ENCODE measurements at regions not wholly inside any gene's neighbourhood (a gene's known extent, or its start where the extent isn't known, plus 50 kb on each side); places are given as distances from the start of the nearest gene placed in this dataset.
A peak's percentile ranks its signal among the peaks of the same experiment; 100 is the strongest.

DNA sequence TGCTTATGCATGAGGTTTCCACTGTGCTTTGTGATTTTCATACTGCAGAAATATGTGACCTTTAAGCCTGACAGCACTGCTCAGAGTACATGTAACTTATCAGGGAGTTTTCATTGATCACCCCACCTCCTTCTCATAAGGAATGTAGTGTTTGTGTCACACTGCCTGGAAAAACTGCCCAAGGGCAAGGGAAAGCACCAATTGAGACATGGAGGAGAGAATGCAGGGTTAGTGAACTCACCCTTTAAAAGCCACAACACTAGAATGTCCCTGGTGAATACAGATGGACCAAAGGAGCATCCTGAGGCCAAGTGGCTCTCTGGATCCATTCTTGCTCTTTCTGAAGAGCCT is 147.2 kb upstream of the SPATS2L start:
- Histone ChIP-seq H2AFZ (peak overlapping the region; percentile 80; the same call in 1 of the 2 replicates), H3F3A (replicated peaks; ENCODE audit: low read depth) (0 out of 2 replicates have a peak, but pooled peaks cover 9% of the 10 kb centered on the region), H3K27me3 (ENCODE audit: insufficient read depth) (no peaks in the 10 kb centered on the region), H3K4me1 (ENCODE audit: insufficient read depth) (peaks cover 18% of the 10 kb centered on the region), H3K4me2 (0 out of 2 replicates have a peak overlapping the region, but pooled peaks have one; percentile 23), H4K20me1 (replicated peaks; ENCODE audit: insufficient read depth) (no peaks in the 10 kb centered on the region), H3K27ac (ENCODE audit: low read depth) (no peak overlapping the region), H3K36me3 (ENCODE audit: insufficient read depth) (no peaks in the 10 kb centered on the region; the same call in 1 of the 2 replicates), H3K79me2 (replicated peaks; ENCODE audit: insufficient read depth) (no peaks in the 10 kb centered on the region), H3K4me3 (no peak overlapping the region), H3K9me2 (ENCODE audit: insufficient read depth) (peaks cover 13% of the 10 kb centered on the region)
- H3K27ac Mint-ChIP-seq: no peak overlapping the region
- H3K4me3 Mint-ChIP-seq: no peak overlapping the region
- H3K9me3 Mint-ChIP-seq: peaks cover 37% of the 10 kb centered on the region
- ATAC-seq (peak; percentile 31), DNase-seq (ENCODE audit: low spot score) (no peak)
- H3K36me3 Mint-ChIP-seq (ENCODE audit: low read depth): peaks cover 38% of the 10 kb centered on the region
- H3K4me1 Mint-ChIP-seq: peaks cover 22% of the 10 kb centered on the region
- peaks cover 2% of the 10 kb centered on the region for H3K27me3 Mint-ChIP-seq (ENCODE audit: insufficient read depth, low read depth, poor library complexity)
- TF ChIP-seq, protein P1, sequence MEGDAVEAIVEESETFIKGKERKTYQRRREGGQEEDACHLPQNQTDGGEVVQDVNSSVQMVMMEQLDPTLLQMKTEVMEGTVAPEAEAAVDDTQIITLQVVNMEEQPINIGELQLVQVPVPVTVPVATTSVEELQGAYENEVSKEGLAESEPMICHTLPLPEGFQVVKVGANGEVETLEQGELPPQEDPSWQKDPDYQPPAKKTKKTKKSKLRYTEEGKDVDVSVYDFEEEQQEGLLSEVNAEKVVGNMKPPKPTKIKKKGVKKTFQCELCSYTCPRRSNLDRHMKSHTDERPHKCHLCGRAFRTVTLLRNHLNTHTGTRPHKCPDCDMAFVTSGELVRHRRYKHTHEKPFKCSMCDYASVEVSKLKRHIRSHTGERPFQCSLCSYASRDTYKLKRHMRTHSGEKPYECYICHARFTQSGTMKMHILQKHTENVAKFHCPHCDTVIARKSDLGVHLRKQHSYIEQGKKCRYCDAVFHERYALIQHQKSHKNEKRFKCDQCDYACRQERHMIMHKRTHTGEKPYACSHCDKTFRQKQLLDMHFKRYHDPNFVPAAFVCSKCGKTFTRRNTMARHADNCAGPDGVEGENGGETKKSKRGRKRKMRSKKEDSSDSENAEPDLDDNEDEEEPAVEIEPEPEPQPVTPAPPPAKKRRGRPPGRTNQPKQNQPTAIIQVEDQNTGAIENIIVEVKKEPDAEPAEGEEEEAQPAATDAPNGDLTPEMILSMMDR (conservative IDR thresholded peaks at IDR 0.05; ENCODE audit: low read depth in 2 of 2): no peak
- TF ChIP-seq EZH2phosphoT487 (IDR thresholded peaks at IDR 0.05; ENCODE audit: unreplicated experiment) (no peak), STAT1 (IDR thresholded peaks at IDR 0.05; ENCODE audit: unreplicated experiment) (no peak), POLR2AphosphoS5 (IDR thresholded peaks at IDR 0.05; ENCODE audit: low read depth) (no peak), EZH2 (IDR thresholded peaks at IDR 0.05; ENCODE audit: low read depth, unreplicated experiment) (no peak), ZNF114 (CRISPR knock-in tag; IDR thresholded peaks at IDR 0.05) (no peak), CREB1 (CRISPR knock-in tag; IDR thresholded peaks at IDR 0.05; ENCODE audit: low read depth) (no peak), ZNF331 (CRISPR knock-in tag; IDR thresholded peaks at IDR 0.05; ENCODE audit: low read depth) (no peak), JUNB (IDR thresholded peaks at IDR 0.05; ENCODE audit: unreplicated experiment) (no peak), NANOG (IDR thresholded peaks at IDR 0.05; ENCODE audit: borderline replicate concordance) (no peak)
- TF ChIP-seq, protein P2, sequence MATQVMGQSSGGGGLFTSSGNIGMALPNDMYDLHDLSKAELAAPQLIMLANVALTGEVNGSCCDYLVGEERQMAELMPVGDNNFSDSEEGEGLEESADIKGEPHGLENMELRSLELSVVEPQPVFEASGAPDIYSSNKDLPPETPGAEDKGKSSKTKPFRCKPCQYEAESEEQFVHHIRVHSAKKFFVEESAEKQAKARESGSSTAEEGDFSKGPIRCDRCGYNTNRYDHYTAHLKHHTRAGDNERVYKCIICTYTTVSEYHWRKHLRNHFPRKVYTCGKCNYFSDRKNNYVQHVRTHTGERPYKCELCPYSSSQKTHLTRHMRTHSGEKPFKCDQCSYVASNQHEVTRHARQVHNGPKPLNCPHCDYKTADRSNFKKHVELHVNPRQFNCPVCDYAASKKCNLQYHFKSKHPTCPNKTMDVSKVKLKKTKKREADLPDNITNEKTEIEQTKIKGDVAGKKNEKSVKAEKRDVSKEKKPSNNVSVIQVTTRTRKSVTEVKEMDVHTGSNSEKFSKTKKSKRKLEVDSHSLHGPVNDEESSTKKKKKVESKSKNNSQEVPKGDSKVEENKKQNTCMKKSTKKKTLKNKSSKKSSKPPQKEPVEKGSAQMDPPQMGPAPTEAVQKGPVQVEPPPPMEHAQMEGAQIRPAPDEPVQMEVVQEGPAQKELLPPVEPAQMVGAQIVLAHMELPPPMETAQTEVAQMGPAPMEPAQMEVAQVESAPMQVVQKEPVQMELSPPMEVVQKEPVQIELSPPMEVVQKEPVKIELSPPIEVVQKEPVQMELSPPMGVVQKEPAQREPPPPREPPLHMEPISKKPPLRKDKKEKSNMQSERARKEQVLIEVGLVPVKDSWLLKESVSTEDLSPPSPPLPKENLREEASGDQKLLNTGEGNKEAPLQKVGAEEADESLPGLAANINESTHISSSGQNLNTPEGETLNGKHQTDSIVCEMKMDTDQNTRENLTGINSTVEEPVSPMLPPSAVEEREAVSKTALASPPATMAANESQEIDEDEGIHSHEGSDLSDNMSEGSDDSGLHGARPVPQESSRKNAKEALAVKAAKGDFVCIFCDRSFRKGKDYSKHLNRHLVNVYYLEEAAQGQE (IDR thresholded peaks at IDR 0.05; ENCODE audit: unreplicated experiment): no peak
- TF ChIP-seq, protein P3, sequence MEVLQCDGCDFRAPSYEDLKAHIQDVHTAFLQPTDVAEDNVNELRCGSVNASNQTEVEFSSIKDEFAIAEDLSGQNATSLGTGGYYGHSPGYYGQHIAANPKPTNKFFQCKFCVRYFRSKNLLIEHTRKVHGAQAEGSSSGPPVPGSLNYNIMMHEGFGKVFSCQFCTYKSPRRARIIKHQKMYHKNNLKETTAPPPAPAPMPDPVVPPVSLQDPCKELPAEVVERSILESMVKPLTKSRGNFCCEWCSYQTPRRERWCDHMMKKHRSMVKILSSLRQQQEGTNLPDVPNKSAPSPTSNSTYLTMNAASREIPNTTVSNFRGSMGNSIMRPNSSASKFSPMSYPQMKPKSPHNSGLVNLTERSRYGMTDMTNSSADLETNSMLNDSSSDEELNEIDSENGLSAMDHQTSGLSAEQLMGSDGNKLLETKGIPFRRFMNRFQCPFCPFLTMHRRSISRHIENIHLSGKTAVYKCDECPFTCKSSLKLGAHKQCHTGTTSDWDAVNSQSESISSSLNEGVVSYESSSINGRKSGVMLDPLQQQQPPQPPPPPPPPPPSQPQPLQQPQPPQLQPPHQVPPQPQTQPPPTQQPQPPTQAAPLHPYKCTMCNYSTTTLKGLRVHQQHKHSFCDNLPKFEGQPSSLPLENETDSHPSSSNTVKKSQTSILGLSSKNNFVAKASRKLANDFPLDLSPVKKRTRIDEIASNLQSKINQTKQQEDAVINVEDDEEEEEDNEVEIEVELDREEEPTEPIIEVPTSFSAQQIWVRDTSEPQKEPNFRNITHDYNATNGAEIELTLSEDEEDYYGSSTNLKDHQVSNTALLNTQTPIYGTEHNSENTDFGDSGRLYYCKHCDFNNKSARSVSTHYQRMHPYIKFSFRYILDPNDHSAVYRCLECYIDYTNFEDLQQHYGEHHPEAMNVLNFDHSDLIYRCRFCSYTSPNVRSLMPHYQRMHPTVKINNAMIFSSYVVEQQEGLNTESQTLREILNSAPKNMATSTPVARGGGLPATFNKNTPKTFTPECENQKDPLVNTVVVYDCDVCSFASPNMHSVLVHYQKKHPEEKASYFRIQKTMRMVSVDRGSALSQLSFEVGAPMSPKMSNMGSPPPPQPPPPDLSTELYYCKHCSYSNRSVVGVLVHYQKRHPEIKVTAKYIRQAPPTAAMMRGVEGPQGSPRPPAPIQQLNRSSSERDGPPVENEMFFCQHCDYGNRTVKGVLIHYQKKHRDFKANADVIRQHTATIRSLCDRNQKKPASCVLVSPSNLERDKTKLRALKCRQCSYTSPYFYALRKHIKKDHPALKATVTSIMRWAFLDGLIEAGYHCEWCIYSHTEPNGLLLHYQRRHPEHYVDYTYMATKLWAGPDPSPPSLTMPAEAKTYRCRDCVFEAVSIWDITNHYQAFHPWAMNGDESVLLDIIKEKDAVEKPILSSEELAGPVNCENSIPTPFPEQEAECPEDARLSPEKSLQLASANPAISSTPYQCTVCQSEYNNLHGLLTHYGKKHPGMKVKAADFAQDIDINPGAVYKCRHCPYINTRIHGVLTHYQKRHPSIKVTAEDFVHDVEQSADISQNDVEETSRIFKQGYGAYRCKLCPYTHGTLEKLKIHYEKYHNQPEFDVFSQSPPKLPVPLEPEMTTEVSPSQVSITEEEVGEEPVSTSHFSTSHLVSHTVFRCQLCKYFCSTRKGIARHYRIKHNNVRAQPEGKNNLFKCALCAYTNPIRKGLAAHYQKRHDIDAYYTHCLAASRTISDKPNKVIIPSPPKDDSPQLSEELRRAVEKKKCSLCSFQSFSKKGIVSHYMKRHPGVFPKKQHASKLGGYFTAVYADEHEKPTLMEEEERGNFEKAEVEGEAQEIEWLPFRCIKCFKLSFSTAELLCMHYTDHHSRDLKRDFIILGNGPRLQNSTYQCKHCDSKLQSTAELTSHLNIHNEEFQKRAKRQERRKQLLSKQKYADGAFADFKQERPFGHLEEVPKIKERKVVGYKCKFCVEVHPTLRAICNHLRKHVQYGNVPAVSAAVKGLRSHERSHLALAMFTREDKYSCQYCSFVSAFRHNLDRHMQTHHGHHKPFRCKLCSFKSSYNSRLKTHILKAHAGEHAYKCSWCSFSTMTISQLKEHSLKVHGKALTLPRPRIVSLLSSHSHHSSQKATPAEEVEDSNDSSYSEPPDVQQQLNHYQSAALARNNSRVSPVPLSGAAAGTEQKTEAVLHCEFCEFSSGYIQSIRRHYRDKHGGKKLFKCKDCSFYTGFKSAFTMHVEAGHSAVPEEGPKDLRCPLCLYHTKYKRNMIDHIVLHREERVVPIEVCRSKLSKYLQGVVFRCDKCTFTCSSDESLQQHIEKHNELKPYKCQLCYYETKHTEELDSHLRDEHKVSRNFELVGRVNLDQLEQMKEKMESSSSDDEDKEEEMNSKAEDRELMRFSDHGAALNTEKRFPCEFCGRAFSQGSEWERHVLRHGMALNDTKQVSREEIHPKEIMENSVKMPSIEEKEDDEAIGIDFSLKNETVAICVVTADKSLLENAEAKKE (CRISPR knock-in tag; IDR thresholded peaks at IDR 0.05): no peak
- TF ChIP-seq, protein P4, sequence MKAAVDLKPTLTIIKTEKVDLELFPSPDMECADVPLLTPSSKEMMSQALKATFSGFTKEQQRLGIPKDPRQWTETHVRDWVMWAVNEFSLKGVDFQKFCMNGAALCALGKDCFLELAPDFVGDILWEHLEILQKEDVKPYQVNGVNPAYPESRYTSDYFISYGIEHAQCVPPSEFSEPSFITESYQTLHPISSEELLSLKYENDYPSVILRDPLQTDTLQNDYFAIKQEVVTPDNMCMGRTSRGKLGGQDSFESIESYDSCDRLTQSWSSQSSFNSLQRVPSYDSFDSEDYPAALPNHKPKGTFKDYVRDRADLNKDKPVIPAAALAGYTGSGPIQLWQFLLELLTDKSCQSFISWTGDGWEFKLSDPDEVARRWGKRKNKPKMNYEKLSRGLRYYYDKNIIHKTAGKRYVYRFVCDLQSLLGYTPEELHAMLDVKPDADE (IDR thresholded peaks at IDR 0.05): no peak

All from GM23338 (cell line).